Head of caudate nucleus (tissue), 42 donors: ENCODE measurements at regions not wholly inside any gene's neighbourhood (a gene's known extent, or its start where the extent isn't known, plus 50 kb on each side); places are given as distances from the start of the nearest gene placed in this dataset.
"Not testable (repeated sequence)": the region's sequence is repeated elsewhere in the genome, so short reads cannot be mapped to it uniquely, and the experiment has no call there.

Experiments
- DNase-seq, 42 donors: peaks; one replicate each; pipeline versions ENCODE4 v3.0.0 to v3.0.0-alpha.2; 2020 to 2021; ENCODE audit warnings: mixed read lengths in 7 of 42
- intact Hi-C: fragments of 100-400 bp; cut with DNase I; formaldehyde crosslinking; loops from one replicate; pipeline ENCODE4 v1.15.0; 2022

DNA sequence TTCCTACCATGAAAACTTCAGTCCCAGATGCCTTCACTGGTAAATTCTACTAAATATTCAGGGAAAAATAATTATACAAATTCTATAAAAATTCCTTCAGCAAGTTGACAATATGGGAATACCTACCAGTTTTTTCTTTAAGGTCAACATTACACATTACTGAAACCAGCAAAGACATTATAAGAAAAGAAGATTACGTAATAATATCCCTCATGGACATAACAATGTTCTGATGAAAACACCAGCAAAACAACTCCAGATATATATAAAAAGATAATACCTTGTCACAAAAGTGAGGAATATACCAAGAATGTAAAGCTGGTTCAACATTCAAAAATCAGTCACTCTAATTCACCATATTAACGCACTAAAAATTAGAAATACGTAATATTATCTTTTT is 507.9 kb downstream of the DMRTA1 start:
- intact Hi-C loops, result no loop called here
- DNase-seq, result no peak

DNA sequence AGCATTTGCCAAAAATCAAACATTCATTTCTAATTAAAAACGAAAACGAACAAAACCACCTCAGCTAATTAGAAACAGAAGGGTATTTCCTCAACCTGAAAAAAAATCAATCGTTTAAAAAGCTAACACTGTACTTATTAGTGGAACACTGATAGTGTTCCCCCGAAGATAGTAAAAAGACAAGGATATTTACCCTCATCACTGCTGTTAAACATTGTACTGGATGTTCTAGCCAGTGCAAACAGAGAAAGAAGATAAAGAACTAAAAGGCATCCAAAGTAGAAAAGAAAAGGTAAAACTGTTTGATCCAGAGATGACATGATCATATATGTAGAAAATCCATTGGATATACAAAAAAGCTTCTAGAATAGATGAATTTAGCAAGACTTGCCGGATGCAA is 508.3 kb downstream of the DMRTA1 start:
- intact Hi-C loops, result no loop called here
- DNase-seq, result no peak

DNA sequence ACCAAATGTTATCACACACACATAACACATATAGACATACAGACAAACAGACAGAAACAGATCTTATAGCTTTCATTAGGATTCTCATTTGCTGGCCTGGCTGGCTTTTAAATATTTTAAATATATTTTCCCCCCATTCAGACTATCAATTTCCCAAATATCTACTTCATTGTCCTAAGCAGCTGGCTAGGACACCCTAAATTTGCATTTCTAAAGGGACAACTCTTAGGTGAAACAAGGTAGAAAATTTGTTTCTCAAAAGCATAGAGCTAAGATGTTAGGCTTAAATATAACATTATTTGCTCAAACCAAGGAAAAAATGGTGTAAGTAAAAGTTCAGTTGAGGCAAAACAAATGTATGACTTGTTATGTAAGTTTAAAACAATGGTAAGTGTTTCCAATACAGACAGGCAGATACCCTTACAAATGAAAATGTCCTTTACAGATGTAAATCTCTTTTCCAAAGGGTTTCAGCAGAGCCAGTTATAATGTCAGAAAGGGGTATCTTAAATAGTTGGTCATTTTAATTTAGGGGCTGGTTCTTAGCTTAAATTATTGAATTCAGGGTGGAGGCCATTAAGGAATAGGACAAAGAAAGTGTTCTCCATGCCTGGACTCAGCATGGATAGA is 522.8 kb downstream of the DMRTA1 start:
- DNase-seq, result no peak
- intact Hi-C loops, result no loop called here

DNA sequence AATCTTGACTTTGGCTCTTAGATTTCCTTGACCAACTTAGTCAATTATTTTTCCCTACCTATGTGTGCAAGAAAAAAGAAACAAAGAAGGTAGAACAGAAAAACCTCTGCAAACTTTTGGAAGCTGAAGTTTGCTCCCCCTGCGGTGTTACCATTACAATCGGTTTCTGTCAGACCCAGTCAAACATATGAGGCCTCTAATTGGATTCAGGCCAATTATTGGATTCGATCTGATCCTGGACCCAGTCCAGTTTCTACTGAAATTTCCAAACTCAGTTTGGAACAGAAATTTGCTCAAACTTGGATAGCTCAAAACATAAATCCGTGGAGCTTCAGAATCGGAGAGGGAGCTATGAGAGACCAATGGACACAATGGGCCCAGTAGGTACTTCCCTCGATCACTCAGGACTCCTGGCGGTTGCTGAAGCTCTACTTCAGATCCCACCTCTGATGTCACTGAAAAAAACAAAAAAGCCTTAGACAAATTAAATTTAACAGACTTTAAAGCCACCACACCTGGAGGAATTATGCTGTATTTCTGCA is 523.9 kb downstream of the DMRTA1 start:
- intact Hi-C loops, result no loop called here
- no peak for DNase-seq

DNA sequence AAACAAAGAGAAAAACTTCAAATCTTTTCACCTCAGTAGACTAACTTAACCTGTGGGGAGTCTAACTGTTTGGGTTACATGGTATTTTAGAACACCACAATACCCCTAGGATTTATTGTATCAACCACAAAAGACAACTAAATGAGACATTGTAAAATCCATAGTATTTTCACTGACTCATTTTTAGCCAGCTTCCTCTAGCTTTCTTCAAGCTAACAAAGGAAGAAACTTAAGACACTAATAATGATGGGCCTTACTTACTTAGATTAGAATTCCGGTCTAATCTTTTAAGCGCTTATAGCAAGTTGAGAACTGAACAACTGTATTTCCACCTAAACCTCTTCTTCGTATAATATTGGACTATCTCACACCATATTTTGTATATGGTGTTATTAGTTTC is 529.3 kb downstream of the DMRTA1 start:
- no peak for DNase-seq
- intact Hi-C loops, result no loop called here

DNA sequence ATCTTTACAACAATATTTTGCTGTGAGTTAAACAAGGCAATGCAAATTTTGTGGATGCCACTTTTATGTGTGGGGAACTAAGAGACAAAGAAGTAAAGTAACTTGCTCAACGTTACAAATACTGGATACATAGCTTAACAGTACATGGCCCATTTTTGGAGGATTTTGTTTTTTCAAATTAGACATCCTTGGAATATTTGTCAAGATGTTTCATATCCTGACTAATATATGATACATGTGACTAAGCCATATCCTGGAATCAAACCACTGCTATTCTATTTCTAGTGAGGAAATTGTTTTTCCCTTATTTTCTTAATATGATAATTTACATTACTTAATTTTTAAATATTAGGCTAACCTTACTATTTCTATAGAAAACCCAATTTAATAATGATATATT is 529.8 kb downstream of the DMRTA1 start:
- no peak for DNase-seq
- intact Hi-C loops, result no loop called here

DNA sequence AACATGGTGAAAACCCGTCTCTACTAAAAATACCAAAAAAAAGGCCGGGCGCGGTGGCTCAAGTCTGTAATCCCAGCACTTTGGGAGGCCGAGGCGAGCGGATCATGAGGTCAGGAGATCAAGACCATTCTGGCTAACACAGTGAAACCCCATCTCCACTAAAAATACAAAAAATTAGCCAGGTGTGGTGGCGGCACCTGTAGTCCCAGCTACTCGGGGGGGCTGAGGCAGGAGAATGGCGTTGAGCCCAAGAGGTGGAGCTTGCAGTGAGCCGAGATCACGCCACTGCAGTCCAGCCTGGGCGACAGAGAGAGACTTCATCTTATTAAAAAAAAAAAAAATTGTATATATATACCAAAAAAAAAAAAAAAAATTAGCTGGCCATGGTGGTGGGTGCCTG is 533.8 kb downstream of the DMRTA1 start:
- DNase-seq, result not testable (repeated sequence)

DNA sequence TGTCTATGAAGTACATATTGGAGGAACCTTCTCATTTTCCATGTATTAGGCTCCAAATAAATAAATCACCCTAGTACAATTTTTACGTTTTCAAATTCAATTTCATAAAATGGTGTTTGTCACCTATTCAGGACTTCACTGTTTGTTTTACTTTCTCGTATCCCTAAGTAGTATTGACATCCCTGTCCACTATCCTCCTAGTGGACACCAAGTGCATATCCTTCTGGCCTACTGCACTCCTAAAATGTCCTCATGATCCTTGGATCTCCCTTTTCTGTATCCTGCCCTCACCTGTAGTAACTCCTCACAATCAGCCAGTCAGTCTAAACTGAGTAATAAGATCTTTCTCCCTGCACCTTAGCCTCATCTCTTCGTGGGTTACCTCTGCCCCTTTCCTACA is 539.9 kb downstream of the DMRTA1 start:
- DNase-seq, result no peak
- intact Hi-C loops, result no loop called here

More for the DNA sequence above, 533.8 kb downstream of the DMRTA1 start:
- intact Hi-C loops, result not testable (repeated sequence)

DNA sequence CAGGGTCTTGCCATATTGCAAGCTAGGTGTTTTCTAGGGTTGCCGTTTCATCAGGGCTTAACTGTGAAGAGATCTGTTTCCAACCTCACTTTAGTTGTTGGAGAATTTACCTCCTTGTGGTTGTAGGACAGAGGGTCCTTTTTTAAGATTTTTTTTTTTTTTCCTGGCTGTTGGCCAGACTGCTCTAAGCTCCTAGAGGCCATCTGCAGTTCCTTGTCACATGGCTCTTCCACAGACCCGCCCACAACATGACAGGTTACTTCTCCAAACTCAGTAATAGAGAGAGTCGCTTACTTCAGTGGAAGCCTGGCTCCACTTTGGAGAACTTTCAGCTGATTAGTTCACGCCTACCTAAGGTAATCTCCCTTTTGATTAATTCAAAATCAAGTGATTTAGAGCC is 543.7 kb downstream of the DMRTA1 start:
- intact Hi-C loops, result no loop called here
- no peak for DNase-seq

DNA sequence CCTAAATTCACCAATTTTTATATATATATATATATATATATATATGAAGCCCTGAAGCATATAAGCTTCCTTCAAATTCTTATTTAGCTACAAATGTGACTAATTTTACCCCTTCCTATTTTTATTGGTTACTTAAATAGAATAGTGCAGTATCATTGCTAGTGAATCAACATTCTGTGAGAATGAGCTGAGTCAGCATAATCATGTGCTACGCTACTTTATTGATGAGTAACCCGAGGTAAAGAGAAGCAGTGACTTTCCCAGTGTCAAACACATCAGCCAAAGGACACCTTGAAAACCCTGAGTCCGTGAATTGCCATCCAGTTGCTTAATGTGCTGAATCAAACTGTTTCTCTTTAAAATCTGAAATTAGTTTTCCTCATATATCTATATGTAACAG is 546.2 kb downstream of the DMRTA1 start:
- no peak for DNase-seq
- intact Hi-C loops, result no loop called here

DNA sequence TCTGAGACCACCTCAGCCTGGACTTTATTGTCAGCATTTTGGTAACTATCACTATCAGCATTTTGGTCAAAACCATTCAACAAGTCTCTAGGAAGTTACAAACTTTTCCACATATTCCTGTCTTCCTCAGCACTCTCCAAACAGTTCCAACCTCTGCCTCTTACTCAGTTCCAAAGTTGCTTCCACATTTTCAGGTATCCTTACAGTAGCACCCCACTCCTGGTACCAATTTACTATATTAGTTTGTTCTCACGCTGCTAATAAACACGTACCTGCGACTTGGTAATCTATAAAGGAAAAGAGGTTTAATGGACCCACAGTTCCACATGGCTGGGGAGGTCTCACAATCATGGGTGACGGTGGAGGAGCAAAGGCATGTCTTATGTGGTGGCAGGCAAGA is 551.3 kb downstream of the DMRTA1 start:
- intact Hi-C loops, result no loop called here
- no peak for DNase-seq

DNA sequence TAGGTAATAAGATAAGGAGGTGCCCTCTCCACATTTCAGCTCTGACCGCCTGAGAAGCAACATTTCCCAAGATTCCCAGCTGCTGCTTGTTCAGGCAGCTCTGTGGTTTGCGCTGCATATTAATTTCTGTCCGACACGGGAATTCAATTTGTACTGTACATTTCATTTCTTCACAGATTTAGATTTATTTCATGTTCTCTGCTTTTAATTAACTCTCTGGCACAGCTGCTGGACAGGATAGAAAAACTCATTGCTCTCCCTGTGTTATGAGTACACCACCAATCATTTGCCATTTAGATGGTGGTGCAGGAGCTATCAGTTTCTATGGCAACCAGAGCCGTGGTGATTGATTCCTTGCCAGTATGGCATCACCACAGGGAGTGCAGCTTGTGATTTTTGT is 558.5 kb downstream of the DMRTA1 start:
- DNase-seq, result peak in 33 of 42 donors; percentile 4 to 72 (median 32)
- intact Hi-C loops, result no loop called here

DNA sequence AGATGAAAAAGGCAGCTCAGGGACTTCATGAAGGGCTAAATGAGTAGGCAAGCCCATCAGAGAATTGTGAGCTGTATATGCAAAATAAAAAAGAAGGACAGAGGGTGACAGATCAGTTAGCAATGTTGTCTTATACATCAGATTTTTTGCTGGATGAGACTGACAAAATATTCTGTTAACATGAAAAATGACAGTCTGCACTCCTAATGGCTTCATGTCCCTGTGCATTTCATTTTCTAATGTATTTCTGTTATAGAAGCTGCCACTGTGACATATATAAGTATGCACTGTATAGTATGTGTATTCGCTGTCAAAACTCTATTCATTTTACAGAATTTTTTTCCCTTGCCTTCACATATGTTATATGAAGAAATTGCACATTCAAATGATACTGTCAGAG is 559.5 kb downstream of the DMRTA1 start:
- intact Hi-C loops, result no loop called here
- DNase-seq, result no peak

DNA sequence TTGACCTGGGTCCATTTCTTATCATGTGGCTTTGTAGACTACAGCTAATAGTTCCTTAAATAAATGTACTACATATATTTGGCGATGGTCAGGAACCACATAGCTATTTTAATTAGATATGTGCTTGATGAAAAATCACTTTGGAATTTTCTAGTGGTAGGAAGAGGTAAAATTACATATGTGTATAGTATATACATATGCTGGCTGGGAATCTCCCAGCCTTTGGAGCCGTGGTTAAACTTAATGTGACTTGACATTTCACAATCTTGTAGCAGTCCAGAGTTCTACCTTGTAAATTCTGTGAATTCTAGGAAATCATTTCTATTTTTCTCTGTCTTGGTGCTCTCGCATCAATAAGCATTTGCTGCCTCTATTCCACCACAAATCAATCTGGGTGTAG is 565.0 kb downstream of the DMRTA1 start:
- no peak for DNase-seq
- intact Hi-C loops, result loop anchor here (10.0 kb wide), 1 partner anchor 147 kb away; no protein-coding TSS in a partner anchor

DNA sequence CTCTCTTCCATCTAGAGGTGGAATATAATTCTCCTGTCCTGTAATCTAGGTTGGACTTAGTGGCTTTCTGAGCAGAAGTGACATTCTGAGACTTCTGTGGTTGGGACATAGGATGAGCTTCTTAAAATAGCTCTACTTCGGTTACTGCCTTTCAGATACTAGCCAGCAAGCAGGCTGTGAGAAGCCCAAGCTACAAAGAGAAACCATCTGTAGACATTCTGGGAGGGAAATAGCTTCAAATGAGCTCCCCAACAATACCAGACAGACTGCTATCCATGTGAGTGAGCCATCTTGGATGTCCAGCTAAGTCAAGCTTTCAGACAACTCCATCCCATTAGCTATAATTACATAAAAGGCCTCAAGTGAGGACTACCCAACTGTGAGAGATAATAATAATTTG is 568.9 kb downstream of the DMRTA1 start:
- intact Hi-C loops, result loop anchor here (10.0 kb wide), 1 partner anchor 151 kb away; no protein-coding TSS in a partner anchor
- DNase-seq, result no peak

DNA sequence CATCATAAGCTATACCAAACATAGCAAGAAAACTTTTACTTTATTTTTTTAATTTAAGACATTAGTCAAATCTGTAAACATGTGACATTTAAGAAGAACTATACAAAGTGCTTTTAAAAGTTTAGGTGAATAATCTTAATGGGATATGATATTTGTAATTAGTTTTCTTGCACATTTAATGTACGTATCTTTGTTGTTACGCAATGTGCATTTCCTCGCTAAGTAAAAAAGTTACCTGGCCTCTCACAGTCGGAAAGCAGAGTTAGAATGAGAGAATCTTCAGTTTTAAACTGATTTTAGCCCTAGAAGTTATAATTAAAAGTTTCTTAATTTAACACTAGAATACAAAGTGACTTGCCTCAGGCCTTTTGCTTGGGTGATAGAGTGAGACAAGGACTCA is 589.8 kb downstream of the DMRTA1 start:
- intact Hi-C loops, result no loop called here
- DNase-seq, result no peak

DNA sequence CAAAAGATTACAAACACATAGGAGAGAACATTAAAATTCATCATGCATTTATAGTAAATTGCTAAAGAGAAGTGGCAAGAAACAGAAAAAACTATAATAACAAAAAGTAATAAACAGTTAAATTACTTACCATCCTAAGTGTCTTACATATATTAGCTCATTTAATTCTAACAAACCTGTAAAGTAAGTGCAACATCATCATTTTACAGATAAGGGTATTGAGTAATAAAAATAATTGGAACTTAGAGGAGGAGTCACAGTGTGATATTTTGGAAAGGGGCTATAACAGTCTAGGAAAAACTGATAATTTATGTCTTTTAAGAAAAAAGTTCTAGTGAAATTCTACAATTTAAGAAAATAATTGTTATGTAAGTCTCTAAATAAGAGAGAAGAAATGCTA is 592.8 kb downstream of the DMRTA1 start:
- intact Hi-C loops, result no loop called here
- DNase-seq, result no peak

DNA sequence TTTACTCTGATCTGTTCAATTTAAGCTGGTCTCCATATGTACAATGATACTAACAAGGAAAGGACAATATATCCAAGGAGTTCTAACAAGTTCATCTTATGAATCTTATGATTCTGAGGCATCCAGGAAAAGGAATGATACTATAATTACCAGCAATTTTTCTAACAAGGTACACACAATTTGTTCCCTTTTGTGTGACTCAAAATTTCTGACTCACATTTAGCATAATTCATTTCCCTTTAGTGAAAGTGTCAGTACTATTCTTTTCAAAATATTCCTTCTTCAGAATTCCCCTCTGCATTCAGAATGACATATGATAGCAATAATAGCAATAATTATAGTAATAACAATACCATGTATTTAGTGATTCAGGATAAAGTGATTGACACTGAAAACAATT is 594.8 kb downstream of the DMRTA1 start:
- intact Hi-C loops, result no loop called here
- no peak for DNase-seq

DNA sequence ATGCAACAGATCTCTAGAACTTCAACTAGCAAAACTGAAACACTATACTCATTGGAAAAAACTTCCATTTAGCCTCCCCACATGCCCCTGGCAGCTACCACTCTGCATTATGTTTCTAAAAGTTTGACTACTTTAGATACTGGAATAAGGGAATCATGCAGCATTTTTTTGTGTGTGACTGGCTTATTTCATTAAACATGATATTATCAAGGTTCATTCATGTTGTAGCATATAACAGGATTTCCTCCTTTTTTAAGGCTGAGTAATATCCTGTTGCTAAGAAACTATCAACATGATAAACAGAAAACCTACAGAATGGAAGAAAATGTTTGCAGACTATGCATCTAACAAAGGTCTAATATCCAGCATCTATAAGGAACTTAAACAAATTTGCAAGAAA is 597.9 kb downstream of the DMRTA1 start:
- no peak for DNase-seq
- intact Hi-C loops, result no loop called here

DNA sequence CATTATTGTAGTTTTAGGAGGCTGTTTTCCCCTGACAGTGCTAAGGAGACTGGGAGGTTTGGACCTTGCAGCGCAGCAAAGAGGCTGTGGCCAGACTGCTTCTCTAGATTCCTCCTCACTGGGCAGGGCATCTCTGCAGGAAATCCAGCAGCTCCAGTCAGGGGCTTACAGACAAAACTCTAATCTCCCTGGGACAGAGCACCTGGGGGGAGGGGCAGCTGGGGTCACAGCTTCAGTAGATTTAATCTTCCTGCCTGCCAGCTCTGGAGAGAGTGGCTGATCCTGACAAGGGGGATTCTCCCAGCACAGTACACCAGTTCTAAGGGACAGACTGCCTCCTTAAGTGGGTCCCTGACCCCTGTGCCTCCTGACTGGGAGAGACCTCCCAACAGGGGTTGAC is 599.4 kb downstream of the DMRTA1 start:
- DNase-seq, result not testable (repeated sequence)

DNA sequence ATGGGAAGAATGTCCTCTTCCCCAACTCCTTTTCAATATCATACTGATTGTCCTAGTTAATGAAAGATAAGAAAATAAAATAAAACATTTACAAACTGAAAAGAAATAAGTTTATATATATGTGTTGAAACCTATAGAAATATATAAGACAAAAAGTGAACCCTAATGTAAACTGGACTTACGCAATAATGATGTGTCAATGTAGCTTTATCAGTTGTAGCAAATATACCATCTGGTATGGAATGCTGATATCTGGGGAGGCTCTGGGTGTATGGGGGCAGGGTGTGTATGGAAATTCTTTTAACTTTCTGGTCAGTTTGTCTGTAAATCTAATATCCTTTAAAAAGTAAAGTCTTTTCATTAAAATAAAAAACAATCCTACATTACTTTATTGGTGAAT is 603.9 kb downstream of the DMRTA1 start:
- intact Hi-C loops, result no loop called here
- DNase-seq, result no peak

More for the DNA sequence above, 599.4 kb downstream of the DMRTA1 start:
- intact Hi-C loops, result not testable (repeated sequence)
